Lower leg skin (tissue), 4 donors: ENCODE measurements at regions not wholly inside any gene's neighbourhood (a gene's known extent, or its start where the extent isn't known, plus 50 kb on each side); places are given as distances from the start of the nearest gene placed in this dataset.

Source experiments
- DNase-seq, 2 donors: peaks; one replicate each; pipeline ENCODE4 v3.0.0-alpha.2; 2019; ENCODE audit warnings: low spot score in 2 of 2
- H3K4me3 ChIP-seq: fragments of 200-600 bp; sonication (generic); 2 replicates; pipeline ENCODE4 v1.5.1; 2017; ENCODE audit warnings: mild to moderate bottlenecking, low read depth; ENCODE audit not compliant: poor library complexity, severe bottlenecking
- POLR2A ChIP-seq, 2 donors: fragments of 450-650 bp; IDR thresholded peaks; one replicate each; pipeline ENCODE4 v1.6.1; 2016 to 2017; ENCODE audit warnings: antibody characterized with exemption in 2 of 2, mild to moderate bottlenecking in 1 of 2, moderate library complexity in 1 of 2
- WGBS, 2 donors: methylation state at CpG; one replicate each; pipeline ENCODE4 v1.1.5; 2018; 5-methylcytosine and 5-hydroxymethylcytosine counted together
- intact Hi-C: fragments of 100-400 bp; cut with DNase I; formaldehyde crosslinking; loops from one replicate; pipeline ENCODE4 v1.15.0; 2023; ENCODE audit warnings: low total_unique reads
- TF ChIP-seq, protein P1 (sequence below), 3 donors: fragments of 450-650 bp; IDR thresholded peaks; one replicate each; pipeline ENCODE4 v1.5.1; 2016; ENCODE audit warnings: antibody characterized with exemption in 3 of 3, mild to moderate bottlenecking in 3 of 3, moderate library complexity in 2 of 3

DNA sequence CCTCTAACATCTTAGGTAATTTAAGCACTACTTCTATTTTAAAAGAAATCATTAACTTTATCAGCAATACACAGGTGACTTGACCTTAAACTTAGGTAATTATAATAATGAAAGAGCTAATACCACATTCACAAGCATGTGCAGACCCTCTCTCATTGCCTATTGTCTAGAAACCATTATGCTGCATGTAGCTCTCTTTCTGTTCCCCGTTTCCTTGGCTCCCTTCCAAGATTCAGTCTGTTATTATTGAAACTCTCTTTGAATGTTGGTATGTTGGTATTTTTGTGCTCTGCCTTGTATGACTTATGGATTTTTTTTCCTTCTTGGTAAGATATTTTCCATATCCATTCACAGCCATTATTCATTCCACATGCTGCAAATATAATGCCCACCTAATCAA is 201.2 kb downstream of the CDCA7 start:
- intact Hi-C loops: no loop called here
- TF ChIP-seq, protein P1, sequence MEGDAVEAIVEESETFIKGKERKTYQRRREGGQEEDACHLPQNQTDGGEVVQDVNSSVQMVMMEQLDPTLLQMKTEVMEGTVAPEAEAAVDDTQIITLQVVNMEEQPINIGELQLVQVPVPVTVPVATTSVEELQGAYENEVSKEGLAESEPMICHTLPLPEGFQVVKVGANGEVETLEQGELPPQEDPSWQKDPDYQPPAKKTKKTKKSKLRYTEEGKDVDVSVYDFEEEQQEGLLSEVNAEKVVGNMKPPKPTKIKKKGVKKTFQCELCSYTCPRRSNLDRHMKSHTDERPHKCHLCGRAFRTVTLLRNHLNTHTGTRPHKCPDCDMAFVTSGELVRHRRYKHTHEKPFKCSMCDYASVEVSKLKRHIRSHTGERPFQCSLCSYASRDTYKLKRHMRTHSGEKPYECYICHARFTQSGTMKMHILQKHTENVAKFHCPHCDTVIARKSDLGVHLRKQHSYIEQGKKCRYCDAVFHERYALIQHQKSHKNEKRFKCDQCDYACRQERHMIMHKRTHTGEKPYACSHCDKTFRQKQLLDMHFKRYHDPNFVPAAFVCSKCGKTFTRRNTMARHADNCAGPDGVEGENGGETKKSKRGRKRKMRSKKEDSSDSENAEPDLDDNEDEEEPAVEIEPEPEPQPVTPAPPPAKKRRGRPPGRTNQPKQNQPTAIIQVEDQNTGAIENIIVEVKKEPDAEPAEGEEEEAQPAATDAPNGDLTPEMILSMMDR (IDR thresholded peaks at IDR 0.05): no peak
- TF ChIP-seq POLR2A (IDR thresholded peaks at IDR 0.05): no peak
- WGBS, 2 donors: 0% methylated on average over 1 of the region's 1 CpG
- no peak overlapping the region for H3K4me3 ChIP-seq
- DNase-seq: no peak

DNA sequence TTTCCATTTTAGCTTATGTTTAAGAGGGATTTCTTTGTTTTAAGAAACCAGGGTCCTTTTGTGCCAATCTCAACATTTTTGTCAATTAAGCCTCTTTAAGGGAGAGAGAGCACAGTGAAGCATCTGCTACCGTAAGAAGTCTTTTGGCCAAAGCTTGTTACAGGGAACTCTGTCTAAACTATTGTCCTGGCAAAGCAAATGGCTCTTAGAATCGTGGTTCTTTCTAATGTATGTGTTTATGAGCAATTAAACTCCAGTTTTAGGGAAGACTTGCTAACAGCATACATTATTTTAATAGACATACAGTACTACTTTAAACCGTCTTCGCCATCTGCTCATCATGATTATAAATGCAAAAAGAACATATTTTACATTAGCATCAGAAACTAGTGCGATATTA is 202.1 kb downstream of the CDCA7 start:
- no peak for DNase-seq
- TF ChIP-seq, protein P1 (IDR thresholded peaks at IDR 0.05): no peak
- no peak for TF ChIP-seq POLR2A (IDR thresholded peaks at IDR 0.05)
- intact Hi-C loops: no loop called here
- 82 to 86% methylated on average over 5 of the region's 5 CpGs for WGBS, 2 donors
- H3K4me3 ChIP-seq: no peak overlapping the region

DNA sequence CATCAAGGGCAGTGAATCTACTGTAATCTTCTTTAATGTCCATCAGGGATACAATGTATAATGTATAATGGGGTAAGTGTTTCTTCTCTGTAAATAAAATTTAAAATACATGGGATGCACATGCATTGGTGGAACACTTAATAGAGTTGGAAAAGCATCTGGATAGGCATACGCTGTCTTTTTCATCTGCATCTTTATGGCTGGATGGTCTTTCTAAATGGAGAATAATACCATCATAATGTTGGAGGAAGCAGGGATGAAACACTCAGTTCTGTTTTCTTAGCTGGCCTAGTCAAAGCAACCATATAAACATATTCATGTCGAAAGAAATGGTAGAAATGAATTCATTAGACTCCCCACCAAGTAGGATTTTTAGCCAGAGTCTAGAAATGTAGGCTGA is 202.8 kb downstream of the CDCA7 start:
- no peak overlapping the region for H3K4me3 ChIP-seq
- TF ChIP-seq, protein P1 (IDR thresholded peaks at IDR 0.05): no peak
- no peak for TF ChIP-seq POLR2A (IDR thresholded peaks at IDR 0.05)
- no peak for DNase-seq
- intact Hi-C loops: no loop called here
- 95 to 99% methylated on average over 2 of the region's 2 CpGs for WGBS, 2 donors

DNA sequence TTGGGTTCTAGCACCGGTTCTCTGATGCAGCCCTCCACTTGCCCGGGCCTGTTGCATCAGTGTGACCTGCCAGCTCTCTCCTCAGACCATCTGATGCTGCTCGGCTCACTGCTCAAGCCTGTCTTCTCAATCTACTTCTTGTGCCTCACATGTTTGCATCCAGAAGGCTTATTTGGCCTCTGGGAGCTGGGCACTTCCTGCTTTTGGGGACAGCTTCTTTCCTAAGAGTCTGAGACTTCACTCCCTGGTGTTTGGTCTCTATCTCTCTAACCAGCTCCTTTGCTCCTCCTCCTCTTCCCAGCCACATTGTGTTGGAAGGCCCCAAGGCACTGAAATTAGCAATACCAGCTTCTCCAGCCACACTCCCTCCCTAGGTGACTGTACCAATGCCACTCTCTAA is 212.8 kb downstream of the CDCA7 start:
- WGBS, 2 donors: 64 to 70% methylated on average over 3 of the region's 3 CpGs
- intact Hi-C loops: no loop called here
- no peak for DNase-seq
- no peak overlapping the region for H3K4me3 ChIP-seq
- TF ChIP-seq POLR2A (IDR thresholded peaks at IDR 0.05): no peak
- TF ChIP-seq, protein P1 (IDR thresholded peaks at IDR 0.05): no peak

DNA sequence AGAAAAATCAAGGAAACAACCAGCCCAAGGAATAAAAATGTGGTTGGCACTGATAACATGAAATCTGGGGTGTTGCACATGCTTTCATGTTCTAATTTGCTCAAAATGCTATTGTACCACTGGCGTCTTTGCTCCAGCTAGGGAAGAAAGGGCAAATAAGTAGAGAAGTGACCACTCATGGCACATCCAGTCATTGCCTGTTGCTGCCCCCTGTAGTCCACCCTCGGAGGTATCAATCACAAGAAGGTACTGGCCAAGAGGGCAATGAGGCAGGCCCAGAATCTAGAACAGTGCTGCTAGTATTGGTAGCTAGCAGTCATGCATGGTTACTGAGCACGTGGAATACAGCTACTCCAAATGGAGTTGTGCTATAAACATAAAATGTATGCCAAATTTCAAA is 213.4 kb downstream of the CDCA7 start:
- no peak for DNase-seq
- TF ChIP-seq, protein P1 (IDR thresholded peaks at IDR 0.05): no peak
- TF ChIP-seq POLR2A (IDR thresholded peaks at IDR 0.05): no peak
- intact Hi-C loops: no loop called here
- H3K4me3 ChIP-seq: no peak overlapping the region
- WGBS, 2 donors: 69% methylated on average over 3 of the region's 3 CpGs

DNA sequence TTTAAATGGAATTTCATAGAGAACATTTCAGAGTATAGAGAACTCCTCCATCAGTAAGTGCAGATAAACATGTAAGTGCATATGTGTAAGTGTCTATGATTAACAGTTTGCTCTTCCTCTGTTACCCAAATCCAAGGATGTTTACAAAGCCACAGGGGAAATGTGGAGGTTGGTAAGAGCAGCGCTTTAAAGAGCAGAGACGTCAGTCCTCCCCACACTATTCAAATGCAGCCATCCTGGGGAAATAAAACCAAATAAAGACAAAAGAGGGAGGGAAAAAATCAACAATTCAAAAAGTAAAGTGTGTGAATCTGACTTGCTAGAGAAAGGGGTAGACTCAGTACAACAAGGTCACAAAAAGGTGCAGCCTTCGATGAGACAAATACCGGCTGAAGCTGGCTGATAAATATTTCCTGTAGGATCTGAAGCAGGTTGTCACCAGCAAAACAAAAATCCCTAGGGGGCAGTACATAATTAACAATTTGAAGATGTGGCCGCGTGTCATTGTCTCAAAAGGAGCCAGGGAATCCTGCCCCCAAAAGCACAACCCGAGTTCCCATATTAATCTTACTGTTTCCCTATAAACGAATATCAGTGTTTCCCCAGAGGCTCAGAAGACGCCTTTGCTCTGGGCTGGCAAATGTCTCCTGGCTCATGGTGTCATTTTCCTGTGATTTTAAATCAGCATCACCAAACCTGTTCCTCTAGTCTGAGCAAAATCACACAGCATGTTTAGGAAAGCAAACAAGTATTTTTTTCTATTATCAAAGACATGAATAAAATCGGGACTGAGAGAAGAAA is 216.5 kb downstream of the CDCA7 start:
- intact Hi-C loops: no loop called here
- TF ChIP-seq, protein P1 (IDR thresholded peaks at IDR 0.05): no peak
- TF ChIP-seq POLR2A (IDR thresholded peaks at IDR 0.05): no peak
- 13 to 16% methylated on average over 10 of the region's 10 CpGs for WGBS, 2 donors
- no peak overlapping the region for H3K4me3 ChIP-seq
- no peak for DNase-seq
